IMR-90 (cell line): ENCODE measurements at regions not wholly inside any gene's neighbourhood (a gene's known extent, or its start where the extent isn't known, plus 50 kb on each side); places are given as distances from the start of the nearest gene placed in this dataset.

Experiments
- ATAC-seq: fragments of 200-7000 bp; cut with Tn5 transposase; 2 replicates; pipeline ENCODE4 v1.9.1; 2020; ENCODE audit warnings: low read depth, mild to moderate bottlenecking, moderate library complexity
- BruUV-seq: library from RNA; stranded (reverse); fragments of 400-500 nt; replicated peaks from 2 replicates; lab custom pipeline; 2021; lab: Mats Ljungman, UMichigan
- CTCF ChIA-PET: fragments of 300-600 bp; formaldehyde crosslinking; extraction: SDS; loops from one replicate; lab custom pipeline; 2021; ENCODE audit warnings: antibody characterized with exemption; lab: Yijun Ruan, JAX
- POLR2A ChIA-PET: fragments of 300-600 bp; sonication (Branson Sonifier 250); formaldehyde crosslinking; loops from one replicate; lab custom pipeline; 2022; ENCODE audit warnings: antibody characterized with exemption; ENCODE audit not compliant: unreplicated experiment; lab: Charles Lee
- DNase-seq: peaks from one replicate; pipeline ENCODE4 v3.0.0; 2013
- H2AFZ ChIP-seq: replicated peaks from 2 replicates; pipeline ENCODE3; 2013; ENCODE audit warnings: low read length, mild to moderate bottlenecking; ENCODE audit not compliant: poor library complexity
- H2AK5ac ChIP-seq: 2 replicates; pipeline ENCODE4 v1.6.1; 2013; ENCODE audit warnings: low read depth, low read length, inconsistent platforms
- H2AK9ac ChIP-seq: replicated peaks from 2 replicates; pipeline ENCODE3; 2013; ENCODE audit warnings: mild to moderate bottlenecking, low read depth, low read length, moderate library complexity; ENCODE audit not compliant: poor library complexity
- H2BK120ac ChIP-seq: 2 replicates; pipeline ENCODE4 v1.6.1; 2013; ENCODE audit warnings: low read depth, low read length, inconsistent platforms
- H2BK15ac ChIP-seq: 3 replicates; pipeline ENCODE4 v1.6.1; 2013; ENCODE audit warnings: low read depth, low read length, inconsistent platforms
- H2BK20ac ChIP-seq: 2 replicates; pipeline ENCODE4 v1.6.1; 2013; ENCODE audit warnings: low read depth, mild to moderate bottlenecking, inconsistent platforms, low read length, moderate library complexity
- H2BK5ac ChIP-seq: 2 replicates; pipeline ENCODE4 v1.6.1; 2013; ENCODE audit warnings: mild to moderate bottlenecking, low read depth, low read length, inconsistent platforms; ENCODE audit not compliant: poor library complexity, severe bottlenecking
- H3K14ac ChIP-seq: replicated peaks from 2 replicates; pipeline ENCODE4 v1.6.1; 2013; ENCODE audit warnings: low read depth, low read length, inconsistent platforms
- H3K18ac ChIP-seq: 2 replicates; pipeline ENCODE4 v1.6.1; 2013; ENCODE audit warnings: low read depth, low read length, control low read depth
- H3K23ac ChIP-seq: 2 replicates; pipeline ENCODE4 v1.6.1; 2013; ENCODE audit warnings: low read depth, low read length, inconsistent platforms
- H3K27ac ChIP-seq: 2 replicates; pipeline ENCODE4 v1.5.1; 2013; ENCODE audit warnings: mild to moderate bottlenecking, control low read depth, low read length; ENCODE audit not compliant: insufficient read depth
- H3K27me3 ChIP-seq: 2 replicates; pipeline ENCODE4 v1.6.1; 2013; ENCODE audit warnings: low read length; ENCODE audit not compliant: control insufficient read depth, insufficient read depth
- H3K36me3 ChIP-seq: 2 replicates; pipeline ENCODE4 v1.6.1; 2013; ENCODE audit warnings: low read length, mixed read lengths; ENCODE audit not compliant: control insufficient read depth, insufficient read depth
- H3K4ac ChIP-seq: 2 replicates; pipeline ENCODE4 v1.6.1; 2013; ENCODE audit warnings: low read depth, low read length, inconsistent platforms
- H3K4me1 ChIP-seq: 2 replicates; pipeline ENCODE4 v1.6.1; 2013; ENCODE audit warnings: low read length, mixed read lengths; ENCODE audit not compliant: control insufficient read depth, insufficient read depth
- H3K4me2 ChIP-seq: 2 replicates; pipeline ENCODE4 v1.6.1; 2013; ENCODE audit warnings: low read depth, mild to moderate bottlenecking, control low read depth, low read length, moderate library complexity
- H3K4me3 ChIP-seq: 2 replicates; pipeline ENCODE4 v1.5.1; 2013; ENCODE audit warnings: low read depth, mild to moderate bottlenecking, control low read depth, low read length, moderate library complexity; ENCODE audit not compliant: insufficient read depth
- H3K56ac ChIP-seq: 2 replicates; pipeline ENCODE4 v1.6.1; 2013; ENCODE audit warnings: low read length, inconsistent platforms; ENCODE audit not compliant: insufficient read depth; ENCODE audit errors: extremely low read depth
- H3K79me1 ChIP-seq, 2 experiments: 2 replicates each; pipeline ENCODE4 v1.6.1; 2013; ENCODE audit warnings: low read length in 2 of 2, inconsistent platforms in 1 of 2, low read depth in 1 of 2
- H3K9ac ChIP-seq: 2 replicates; pipeline ENCODE4 v1.6.1; 2013; ENCODE audit warnings: low read depth, low read length, control low read depth
- H3K9me1 ChIP-seq: 2 replicates; pipeline ENCODE4 v1.6.1; 2013; ENCODE audit warnings: low read length, inconsistent platforms; ENCODE audit not compliant: insufficient read depth
- H3K9me3 ChIP-seq: 2 replicates; pipeline ENCODE4 v1.6.1; 2013; ENCODE audit warnings: low read length; ENCODE audit not compliant: control insufficient read depth, insufficient read depth
- H4K20me1 ChIP-seq: 2 replicates; pipeline ENCODE4 v1.6.1; 2013; ENCODE audit warnings: low read length, inconsistent platforms; ENCODE audit not compliant: insufficient read depth
- H4K5ac ChIP-seq: 2 replicates; pipeline ENCODE4 v1.6.1; 2013; ENCODE audit warnings: mild to moderate bottlenecking, low read depth, low read length, control low read depth
- H4K8ac ChIP-seq, 2 experiments: 2 replicates each; pipeline ENCODE4 v1.6.1; 2013; ENCODE audit warnings: low read depth in 2 of 2, low read length in 2 of 2, control low read depth in 1 of 2, inconsistent platforms in 1 of 2
- H4K91ac ChIP-seq: 2 replicates; pipeline ENCODE4 v1.6.1; 2013; ENCODE audit warnings: low read depth, low read length, inconsistent platforms; ENCODE audit not compliant: insufficient read depth
- CHD1 ChIP-seq: IDR thresholded peaks from 2 replicates; pipeline ENCODE4 v1.6.1; 2012; ENCODE audit warnings: low read depth, low read length, improper control_type of control experiment
- MAFK ChIP-seq: IDR thresholded peaks from 2 replicates; pipeline ENCODE4 v1.6.1; 2012; ENCODE audit warnings: low read depth, low read length, improper control_type of control experiment
- MAZ ChIP-seq: IDR thresholded peaks from 2 replicates; pipeline ENCODE4 v1.6.1; 2012; ENCODE audit warnings: low read depth, mild to moderate bottlenecking, low read length, improper control_type of control experiment, moderate library complexity, borderline replicate concordance
- RAD21 ChIP-seq: IDR thresholded peaks from 2 replicates; pipeline ENCODE4 v1.6.1; 2012; ENCODE audit warnings: low read length, improper control_type of control experiment
- RFX5 ChIP-seq: IDR thresholded peaks from 2 replicates; pipeline ENCODE4 v1.8.0; 2012; ENCODE audit warnings: low read depth, mild to moderate bottlenecking, low read length, moderate library complexity
- WGBS, 2 experiments: methylation state at CpG; one replicate each; pipeline versions ENCODE4 v1.1.5 to v1.1.7; 2013; ENCODE audit warnings: missing lambda C conversion rate in 2 of 2; ENCODE audit not compliant: insufficient read length in 1 of 2; ENCODE audit errors: extremely low coverage in 2 of 2; 5-methylcytosine and 5-hydroxymethylcytosine counted together
- dilution Hi-C: fragments of 300-500 bp; cut with HindIII; formaldehyde crosslinking; loops from one replicate; pipeline ENCODE4 v1.14.3; 2018; ENCODE audit warnings: low sequenced_read_pairs; ENCODE audit not compliant: unreplicated experiment
- in situ Hi-C: fragments of 300-500 bp; cut with MboI; formaldehyde crosslinking; loops from 3 replicates; pipeline ENCODE4 v1.14.3; 2019; ENCODE audit warnings: low sequenced_read_pairs, inconsistent platforms, mixed read lengths
- intact Hi-C: fragments of 100-400 bp; cut with micrococcal nuclease; formaldehyde crosslinking; loops from 2 replicates; pipeline ENCODE4 v1.10.0; 2022

GRCh38 chr3:96200897-96201296 lies 613.5 kb upstream of the EPHA6 start:
- H4K20me1 ChIP-seq = no peaks in the 10 kb centered on the region
- no peak overlapping the region for H3K18ac ChIP-seq
- no peak overlapping the region for H2BK120ac ChIP-seq
- no peak overlapping the region for H2BK15ac ChIP-seq
- no peaks in the 10 kb centered on the region for H3K79me1 ChIP-seq
- H2AK9ac ChIP-seq = no peak overlapping the region
- H4K5ac ChIP-seq = no peak overlapping the region
- no peak overlapping the region for H3K4me2 ChIP-seq
- no peak overlapping the region for H2AK5ac ChIP-seq
- H3K23ac ChIP-seq = no peak overlapping the region
- dilution Hi-C loops (no loop called here), in situ Hi-C loops (no loop called here), intact Hi-C loops (no loop called here)
- H4K8ac ChIP-seq = no peak overlapping the region
- H3K14ac ChIP-seq = no peak overlapping the region
- no peak overlapping the region for H3K56ac ChIP-seq
- H3K9me3 ChIP-seq = peaks cover 18% of the 10 kb centered on the region
- no peak overlapping the region for H4K91ac ChIP-seq
- ATAC-seq (no peak), DNase-seq (no peak)
- H2BK5ac ChIP-seq = no peak overlapping the region
- H3K4me1 ChIP-seq = no peaks in the 10 kb centered on the region
- H3K9ac ChIP-seq = no peak overlapping the region
- no peaks in the 10 kb centered on the region for H3K27me3 ChIP-seq
- WGBS, 2 experiments = 17% methylated on average over 1 of the region's 1 CpG; no CpG with 5 or more reads in 1 of the 2 experiments
- TF ChIP-seq MAZ (no peak), MAFK (no peak), CHD1 (no peak), RAD21 (no peak), RFX5 (no peak)
- no peak overlapping the region for H2BK20ac ChIP-seq
- CTCF ChIA-PET = no interaction called here
- H3K4ac ChIP-seq = no peak overlapping the region
- POLR2A ChIA-PET = no interaction called here
- H3K4me3 ChIP-seq = no peak overlapping the region
- H3K9me1 ChIP-seq = no peaks in the 10 kb centered on the region
- no peaks in the 10 kb centered on the region for H3K36me3 ChIP-seq
- no TSS peak for BruUV-seq
- H3K27ac ChIP-seq = no peak overlapping the region
- no peak overlapping the region for H2AFZ ChIP-seq
